GM23248 (cell line): ENCODE measurements at regions not wholly inside any gene's neighbourhood (a gene's known extent, or its start where the extent isn't known, plus 50 kb on each side); places are given as distances from the start of the nearest gene placed in this dataset.

Source experiments
- EZH2 ChIP-seq: fragments of 200-600 bp; sonication (generic); IDR thresholded peaks from 2 replicates; pipeline ENCODE4 v1.6.1; 2018; ENCODE audit warnings: antibody characterized with exemption, mild to moderate bottlenecking; ENCODE audit not compliant: insufficient read depth, poor library complexity, severe bottlenecking
- EZH2phosphoT487 ChIP-seq: fragments of 200-600 bp; sonication (generic); IDR thresholded peaks from 2 replicates; pipeline ENCODE4 v1.6.1; 2018; ENCODE audit warnings: antibody characterized with exemption, moderate library complexity, mild to moderate bottlenecking, low read depth; ENCODE audit not compliant: insufficient read depth

- TF ChIP-seq EZH2phosphoT487, result no peak
- no peak for TF ChIP-seq EZH2
These were observed 483.6 kb upstream of the EPHA6 start for GRCh38 chr3:96330795-96331194.
